NCI-H1092 treated with DMSO at 0.1 percent for 48 hours (cell line): ENCODE measurements at regions not wholly inside any gene's neighbourhood (a gene's known extent, or its start where the extent isn't known, plus 50 kb on each side); places are given as distances from the start of the nearest gene placed in this dataset.

ENCODE experiments used
- DNase-seq: peaks from one replicate; lab custom pipeline; 2025; lab: John Stamatoyannopoulos, UW

GRCh38 chr17:22600644-22601298 is 908.4 kb downstream of the KCNJ18 start:
- DNase-seq = peak; percentile 5
